ENCODE measurements at regions not wholly inside any gene's neighbourhood (a gene's known extent, or its start where the extent isn't known, plus 50 kb on each side); places are given as distances from the start of the nearest gene placed in this dataset.

DNA sequence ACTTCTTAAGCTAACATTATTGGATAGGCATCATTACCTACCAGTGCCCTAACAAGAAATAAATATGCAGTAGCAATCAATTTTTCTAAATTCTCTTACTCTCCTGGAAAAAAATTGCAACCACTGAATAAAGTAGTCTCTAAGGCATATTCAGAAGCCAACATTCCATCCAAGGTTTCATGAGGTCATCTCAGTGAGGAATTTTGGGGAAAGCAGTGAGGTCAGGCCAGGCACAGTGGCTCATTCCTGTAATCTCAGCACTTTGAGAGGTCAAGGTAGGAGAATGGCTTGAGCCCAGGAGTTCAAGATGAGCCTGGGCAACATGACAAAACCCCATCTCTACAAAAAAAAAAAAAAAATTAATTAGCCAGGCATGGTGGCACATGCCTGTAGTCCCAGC is 75.9 kb upstream of the GHITM start:
- FAIRE-seq, result no peak
- H3K9me3 ChIP-seq (ENCODE audit: insufficient read depth in 2 of 2, low read depth in 1 of 2, low read length in 1 of 2), result peaks cover 0 to 3% of the 10 kb centered on the region in 2 experiments; a peak in 1 of 4 replicates
- no peak overlapping the region for H3K4me2 ChIP-seq (ENCODE audit: insufficient read depth in 1 of 2, low read depth in 2 of 2, low read length in 2 of 2)
- H3K23me2 ChIP-seq (ENCODE audit: low read depth, low read length), result no peaks in the 10 kb centered on the region
- no peak overlapping the region for H2BK20ac ChIP-seq (ENCODE audit: low read length)
- H2BK5ac ChIP-seq (ENCODE audit: low read depth, low read length), result no peak overlapping the region
- H3K18ac ChIP-seq (ENCODE audit: extremely low read depth, low read length), result no peak overlapping the region
- H3K27ac ChIP-seq (ENCODE audit: low read depth, low read length), result no peak overlapping the region
- H2AK5ac ChIP-seq (ENCODE audit: low read depth, low read length), result no peak overlapping the region
- H3K14ac ChIP-seq (ENCODE audit: insufficient read length), result no peak overlapping the region
- peaks cover 0 to 3% (median under 1%) of the 10 kb centered on the region in 4 experiments; a peak in 1 of 7 replicates for H3K4me1 ChIP-seq (replicated peaks in 1 of 4; ENCODE audit: control insufficient read depth in 3 of 4, insufficient read depth in 4 of 4, low read length in 3 of 4)
- H3K36me3 ChIP-seq (ENCODE audit: control insufficient read depth in 2 of 4, insufficient read depth in 4 of 4, low read length in 3 of 4), result no peaks in the 10 kb centered on the region
- H3K9ac ChIP-seq (replicated peaks in 1 of 4; ENCODE audit: extremely low read depth in 1 of 4, low read depth in 3 of 4, low read length in 3 of 4), result no peak overlapping the region
- no peak overlapping the region for H4K5ac ChIP-seq (ENCODE audit: insufficient read length, low read depth, low read length)
- ChIA-PET CTCF (ENCODE audit: partially characterized antibody) (interaction anchor here (0.6 to 11.5 kb wide), 7 partner anchors 9 to 1407 kb away, joined by 3 to 82 read pairs (median 3); no protein-coding TSS in a partner anchor), POLR2A (ENCODE audit: partially characterized antibody) (interaction anchor here (1.7 kb wide), 1 partner anchor 77 kb away, joined by 3 read pairs; no protein-coding TSS in a partner anchor)
- no peak overlapping the region for H2BK120ac ChIP-seq (replicated peaks; ENCODE audit: low read depth, low read length)
- no peak for TF ChIP-seq NANOG (IDR thresholded peaks at IDR 0.05; ENCODE audit: insufficient read depth, low read depth, low read length, poor library complexity, severe bottlenecking)
- TF ChIP-seq JUN (IDR thresholded peaks at IDR 0.05; ENCODE audit: low read depth, low read length), result no peak
- no peak overlapping the region for H3K4me3 ChIP-seq (ENCODE audit: extremely low read depth in 1 of 4, insufficient read depth in 2 of 4, low read depth in 3 of 4, low read length in 4 of 4)
- no peak overlapping the region for H2BK12ac ChIP-seq (ENCODE audit: low read depth, low read length)
- DNase-seq (ENCODE audit: low read depth in 1 of 2, low spot score in 2 of 2), result no peak
- H4K91ac ChIP-seq (replicated peaks; ENCODE audit: insufficient read length, low read length), result no peak overlapping the region
- H4K8ac ChIP-seq (ENCODE audit: extremely low read depth, insufficient read depth, low read length), result no peak overlapping the region
- no peak overlapping the region for H3K23ac ChIP-seq (ENCODE audit: insufficient read length)
- H3K79me2 ChIP-seq (ENCODE audit: control insufficient read depth in 1 of 2, insufficient read depth in 2 of 2, low read length in 2 of 2), result no peaks in the 10 kb centered on the region
- no peak overlapping the region for H3K4ac ChIP-seq (replicated peaks; ENCODE audit: insufficient read length, low read depth, low read length)
- no peak overlapping the region for H3K56ac ChIP-seq (replicated peaks; ENCODE audit: insufficient read length, low read depth, low read length)
- no peak overlapping the region for H2BK15ac ChIP-seq (ENCODE audit: low read length)
- no peak overlapping the region for H2AFZ ChIP-seq (ENCODE audit: low read length)
- H4K20me1 ChIP-seq (replicated peaks in 1 of 2; ENCODE audit: control insufficient read depth in 1 of 2, insufficient read depth in 2 of 2, low read length in 2 of 2), result no peaks in the 10 kb centered on the region
- H3K79me1 ChIP-seq (ENCODE audit: low read depth, low read length), result no peaks in the 10 kb centered on the region
- H3K27me3 ChIP-seq (replicated peaks in 1 of 4; ENCODE audit: control insufficient read depth in 3 of 4, extremely low read depth in 1 of 4, insufficient read depth in 3 of 4, low read length in 3 of 4), result no peaks in the 10 kb centered on the region
